Hematopoietic multipotent progenitor cell treated with erythropoietin and hydrocortisone succinate and interleukin-3 and kit ligand, for 17 days (in vitro differentiated cells): ENCODE measurements at regions not wholly inside any gene's neighbourhood (a gene's known extent, or its start where the extent isn't known, plus 50 kb on each side); places are given as distances from the start of the nearest gene placed in this dataset.

Experiments used
- DNase-seq: peaks from one replicate; pipeline ENCODE4 v3.0.0-alpha.2; 2015; ENCODE audit warnings: low spot score

- DNase-seq, result no peak
Observed at GRCh38 chr1:14499312-14500040, 99.0 kb upstream of the KAZN start.

GRCh38 chr1:14500041-14500440, 98.4 kb upstream of the KAZN start:
- DNase-seq, result no peak

- DNase-seq, result no peak
Observed at GRCh38 chr1:14500912-14501311, 97.6 kb upstream of the KAZN start.

DNA sequence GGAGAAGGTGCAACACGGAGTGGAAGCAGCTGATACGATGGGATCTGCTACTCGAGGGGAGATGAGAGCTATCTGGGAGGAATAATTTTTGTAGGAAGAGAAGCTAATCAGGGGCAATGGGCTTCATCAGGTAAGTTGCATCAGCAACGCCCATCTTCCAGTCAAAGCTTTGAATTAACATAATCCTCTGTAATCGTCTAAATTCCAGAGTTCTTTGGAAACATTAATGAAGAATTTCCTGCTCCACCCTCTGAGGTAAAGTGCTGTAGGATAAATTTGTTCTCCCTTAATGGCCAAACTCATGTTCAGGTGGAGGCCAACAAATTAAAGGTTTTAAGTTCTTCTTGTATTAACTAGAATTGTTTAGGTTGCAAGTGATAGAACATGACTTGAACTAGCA, 94.0 kb upstream of the KAZN start:
- DNase-seq, result no peak

- no peak for DNase-seq
Observed at GRCh38 chr1:14506471-14507255, 91.8 kb upstream of the KAZN start.

DNA sequence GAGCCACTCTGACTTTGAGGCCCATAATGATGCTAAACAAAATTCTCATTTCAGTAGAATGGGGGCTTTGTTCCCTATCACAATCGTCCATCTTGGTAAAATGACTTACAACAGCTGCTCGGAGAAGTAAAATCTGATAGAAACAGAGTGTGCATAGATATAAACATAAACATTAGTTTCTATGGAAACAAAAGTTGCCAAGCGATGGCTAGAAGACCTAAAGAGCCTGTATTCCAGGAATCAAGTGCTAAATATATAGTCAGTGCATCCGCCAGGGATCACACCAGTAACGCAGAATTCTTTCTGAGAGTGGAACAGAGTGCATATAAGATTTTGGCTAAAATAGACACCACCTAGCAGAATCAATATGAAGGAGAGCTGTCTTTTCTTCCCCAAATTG, 91.2 kb upstream of the KAZN start:
- no peak for DNase-seq

DNA sequence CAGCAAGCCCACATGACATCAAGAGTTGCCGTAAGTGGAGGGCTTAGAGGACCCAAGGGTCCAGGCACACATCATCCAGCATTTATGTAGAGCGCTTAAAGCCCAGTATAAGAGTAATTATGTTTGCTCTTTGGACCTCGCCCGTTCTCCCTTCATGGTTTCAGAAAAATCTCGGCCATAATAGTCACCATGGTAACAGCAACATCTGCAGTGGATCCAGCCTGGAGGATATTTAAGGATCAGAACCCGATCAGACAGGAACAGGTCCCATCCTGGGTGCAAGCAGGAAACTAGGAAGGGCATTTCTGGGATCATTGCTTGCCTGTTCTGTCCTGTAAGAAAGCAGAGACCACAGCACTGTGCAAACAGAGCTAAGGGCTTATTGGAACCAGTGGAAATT, 89.9 kb upstream of the KAZN start:
- no peak for DNase-seq

- DNase-seq, result no peak
Observed at GRCh38 chr1:14511166-14511680, 87.3 kb upstream of the KAZN start.

DNA sequence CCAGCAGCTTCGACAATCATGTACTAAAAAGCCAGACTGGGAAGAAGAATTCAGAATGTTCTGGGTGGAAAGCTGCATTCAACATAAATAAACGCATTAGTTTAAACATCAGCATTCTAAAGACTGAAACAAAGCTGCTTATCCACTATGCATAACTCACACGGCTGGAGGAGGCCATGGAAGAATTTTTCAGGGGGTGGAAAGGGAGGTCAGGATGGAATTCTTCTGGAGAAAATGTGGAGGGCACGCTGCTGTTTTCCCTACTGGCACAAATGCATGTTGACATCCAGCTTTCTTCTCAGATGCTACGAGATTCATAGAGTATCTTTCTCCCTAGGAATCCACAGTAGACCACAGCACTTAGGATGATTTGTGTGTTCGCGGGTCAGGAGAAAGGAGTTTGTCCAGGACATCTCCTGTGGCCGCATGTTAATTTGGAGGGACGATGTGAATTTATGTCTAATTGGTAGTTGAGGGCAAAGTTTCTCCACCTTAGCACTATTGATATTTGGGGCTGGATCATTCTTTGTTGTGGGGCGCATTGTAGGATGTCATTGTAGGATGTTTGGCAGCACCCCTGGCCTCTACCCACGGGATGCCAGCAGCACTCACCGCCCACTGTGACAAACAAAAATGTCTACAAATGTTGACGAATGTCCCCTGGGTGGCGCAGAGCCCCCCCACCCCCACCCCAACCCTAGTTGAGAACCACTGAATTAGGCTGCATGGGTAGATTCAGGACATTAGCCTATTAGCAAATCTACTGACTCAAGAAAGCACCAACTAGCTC, 86.5 kb upstream of the KAZN start:
- no peak for DNase-seq

- DNase-seq, result no peak
Observed at GRCh38 chr1:14513111-14513510, 85.4 kb upstream of the KAZN start.

- no peak for DNase-seq
Observed at GRCh38 chr1:14514739-14515138, 83.7 kb upstream of the KAZN start.

GRCh38 chr1:14516974-14517840, 81.3 kb upstream of the KAZN start:
- DNase-seq, result no peak

GRCh38 chr1:14517841-14518180, 80.7 kb upstream of the KAZN start:
- no peak for DNase-seq

DNA sequence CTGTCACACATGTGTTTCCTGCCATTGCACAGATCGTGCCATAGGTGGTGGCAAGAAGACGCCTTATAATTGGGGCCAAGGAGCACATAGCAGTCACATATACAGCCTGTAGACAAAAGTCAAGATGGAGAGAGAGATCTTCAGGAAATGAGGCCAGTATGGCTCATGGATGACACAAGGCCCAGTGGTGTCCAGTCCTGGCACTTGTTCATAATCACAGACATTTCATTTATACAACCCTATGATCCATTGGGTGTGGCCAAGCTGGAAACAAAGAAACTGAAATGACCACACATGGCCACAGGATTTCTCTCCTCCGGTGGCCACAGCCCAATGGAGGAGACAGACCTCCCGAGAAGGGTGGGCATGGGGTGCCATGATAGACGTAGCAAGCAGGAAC, 78.5 kb upstream of the KAZN start:
- DNase-seq, result no peak

GRCh38 chr1:14520514-14521163, 77.8 kb upstream of the KAZN start:
- no peak for DNase-seq

DNA sequence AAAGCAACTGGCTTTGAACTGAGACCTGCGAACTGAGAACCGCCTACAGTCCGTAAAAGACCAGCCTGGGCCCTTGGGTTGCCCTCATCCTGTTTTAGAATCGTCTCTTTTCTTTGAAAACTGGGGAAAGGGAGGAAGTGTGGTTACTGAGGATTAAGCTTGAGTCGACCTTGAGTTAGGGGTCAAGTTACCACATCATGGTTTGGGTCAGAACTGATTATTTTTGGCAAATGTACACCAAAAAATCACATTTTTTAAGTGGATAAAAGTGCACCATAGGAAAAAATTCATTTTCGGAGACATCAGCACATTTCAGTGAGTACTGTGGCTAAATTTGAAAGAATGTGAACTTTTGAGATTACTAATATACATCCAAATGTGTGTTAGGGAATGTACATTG, 76.9 kb upstream of the KAZN start:
- no peak for DNase-seq

DNA sequence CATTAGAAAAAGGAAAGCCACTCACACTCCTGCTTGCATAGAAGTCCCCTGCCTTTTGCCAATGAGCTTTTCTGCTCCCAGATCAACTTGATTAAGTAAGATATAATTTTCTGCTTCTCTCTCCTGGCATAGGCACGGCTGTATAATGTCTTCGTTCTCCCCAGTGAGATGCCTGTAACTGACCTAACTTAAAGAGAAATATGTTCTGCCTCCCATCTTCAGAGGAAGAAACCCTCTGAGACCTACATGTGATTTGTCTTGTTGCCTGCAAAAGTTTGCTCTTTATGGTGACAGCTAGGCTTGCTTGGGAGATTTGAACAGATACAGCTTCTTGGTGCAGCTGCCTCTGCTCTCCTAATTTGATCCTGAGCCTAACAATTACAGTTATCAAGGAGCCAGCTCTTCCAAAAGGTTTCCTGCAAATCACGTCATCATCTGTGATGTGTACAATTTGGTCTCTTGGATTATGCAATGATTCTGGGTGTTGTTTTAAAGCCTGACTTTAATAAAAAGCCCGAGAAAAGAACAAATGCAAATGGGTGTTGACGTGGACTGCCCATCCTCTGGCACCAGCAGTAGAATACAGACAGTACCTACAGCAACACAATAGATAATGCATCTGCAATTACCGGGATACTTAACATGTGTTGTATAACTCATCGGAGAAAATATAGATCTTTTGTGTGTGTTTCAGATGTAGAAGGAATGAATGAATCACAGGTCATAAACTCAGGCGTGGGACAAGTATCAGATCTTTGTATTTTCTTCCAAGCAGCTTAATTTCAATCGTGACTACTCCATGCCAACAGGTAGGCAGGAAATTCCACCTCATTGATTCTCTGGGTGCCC, 76.2 kb upstream of the KAZN start:
- DNase-seq, result no peak

GRCh38 chr1:14522926-14523241, 75.6 kb upstream of the KAZN start:
- no peak for DNase-seq

GRCh38 chr1:14524826-14525636, 73.5 kb upstream of the KAZN start:
- no peak for DNase-seq

GRCh38 chr1:14529475-14529874, 69.0 kb upstream of the KAZN start:
- DNase-seq, result no peak
